ENCODE measurements at regions not wholly inside any gene's neighbourhood (a gene's known extent, or its start where the extent isn't known, plus 50 kb on each side); places are given as distances from the start of the nearest gene placed in this dataset.

GRCh38 chr20:19850198-19850533 lies 92.1 kb downstream of the RIN2 start:
- Histone ChIP-seq H3K36me3 (no peaks in the 10 kb centered on the region), H3K9me3 (no peaks in the 10 kb centered on the region), H3K27ac (peak overlapping the region; percentile 68 to 81), H3K4me3 (peak overlapping the region in 1 of 2 donors; percentile 28), H3K27me3 (no peaks in the 10 kb centered on the region), H3K4me1 (peaks cover 0 to 14% of the 10 kb centered on the region in 2 donors)
- intact Hi-C loops (cut with DNase I), result no loop called here
- TF ChIP-seq, protein P1, sequence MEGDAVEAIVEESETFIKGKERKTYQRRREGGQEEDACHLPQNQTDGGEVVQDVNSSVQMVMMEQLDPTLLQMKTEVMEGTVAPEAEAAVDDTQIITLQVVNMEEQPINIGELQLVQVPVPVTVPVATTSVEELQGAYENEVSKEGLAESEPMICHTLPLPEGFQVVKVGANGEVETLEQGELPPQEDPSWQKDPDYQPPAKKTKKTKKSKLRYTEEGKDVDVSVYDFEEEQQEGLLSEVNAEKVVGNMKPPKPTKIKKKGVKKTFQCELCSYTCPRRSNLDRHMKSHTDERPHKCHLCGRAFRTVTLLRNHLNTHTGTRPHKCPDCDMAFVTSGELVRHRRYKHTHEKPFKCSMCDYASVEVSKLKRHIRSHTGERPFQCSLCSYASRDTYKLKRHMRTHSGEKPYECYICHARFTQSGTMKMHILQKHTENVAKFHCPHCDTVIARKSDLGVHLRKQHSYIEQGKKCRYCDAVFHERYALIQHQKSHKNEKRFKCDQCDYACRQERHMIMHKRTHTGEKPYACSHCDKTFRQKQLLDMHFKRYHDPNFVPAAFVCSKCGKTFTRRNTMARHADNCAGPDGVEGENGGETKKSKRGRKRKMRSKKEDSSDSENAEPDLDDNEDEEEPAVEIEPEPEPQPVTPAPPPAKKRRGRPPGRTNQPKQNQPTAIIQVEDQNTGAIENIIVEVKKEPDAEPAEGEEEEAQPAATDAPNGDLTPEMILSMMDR (IDR thresholded peaks at IDR 0.05), result no peak
- no peak for DNase-seq (ENCODE audit: low spot score in 2 of 2)

DNA sequence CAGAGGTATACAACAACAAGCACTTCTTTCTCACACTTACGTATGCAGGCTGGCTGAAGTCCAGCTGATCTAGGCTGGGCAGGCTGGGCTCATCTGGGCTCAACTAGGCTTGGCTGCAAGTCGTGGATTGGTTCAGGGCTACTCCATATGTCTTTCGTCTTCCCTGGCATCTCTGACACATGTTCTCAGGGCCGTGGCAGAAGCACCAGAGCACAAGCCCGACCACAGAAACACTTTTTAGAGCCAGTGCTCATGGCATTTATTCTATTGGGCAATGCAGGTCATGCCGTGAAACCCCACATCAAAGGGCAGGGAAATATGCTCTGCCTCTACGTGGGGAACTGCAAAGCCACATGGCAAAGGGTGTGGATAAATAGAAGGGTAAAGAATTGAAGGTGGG lies 93.8 kb downstream of the RIN2 start:
- H3K36me3 ChIP-seq, result no peaks in the 10 kb centered on the region
- no peak overlapping the region for H3K27ac ChIP-seq
- intact Hi-C loops (cut with DNase I), result no loop called here
- H3K4me3 ChIP-seq, result no peak overlapping the region
- TF ChIP-seq, protein P1 (IDR thresholded peaks at IDR 0.05), result no peak
- no peaks in the 10 kb centered on the region for H3K9me3 ChIP-seq
- peaks cover 0 to 14% of the 10 kb centered on the region in 2 donors for H3K4me1 ChIP-seq
- H3K27me3 ChIP-seq, result no peaks in the 10 kb centered on the region
- no peak for DNase-seq (ENCODE audit: low spot score in 2 of 2)

DNA sequence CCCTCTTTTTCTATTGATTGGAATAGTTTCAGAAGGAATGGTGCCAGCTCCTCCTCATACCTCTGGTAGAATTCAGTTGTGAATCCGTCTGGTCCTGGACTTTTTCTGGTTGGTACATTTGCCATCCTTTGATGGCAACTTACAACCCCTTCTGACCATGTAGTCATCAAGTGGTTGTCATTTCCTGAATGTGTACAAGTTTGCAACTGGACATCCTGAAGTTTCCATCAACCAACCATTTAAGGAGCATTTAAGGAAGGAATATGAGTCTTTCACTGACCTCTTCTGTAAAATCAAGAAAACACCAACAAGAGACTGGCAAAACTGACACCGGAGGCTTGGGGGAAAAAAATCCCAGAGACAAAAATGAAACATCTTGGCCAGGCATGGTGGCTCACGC lies 97.4 kb downstream of the RIN2 start:
- Histone ChIP-seq H3K4me1 (peaks cover 0 to 1% of the 10 kb centered on the region in 2 donors), H3K36me3 (no peaks in the 10 kb centered on the region), H3K9me3 (no peaks in the 10 kb centered on the region), H3K27ac (no peak overlapping the region), H3K4me3 (no peak overlapping the region), H3K27me3 (no peaks in the 10 kb centered on the region)
- no peak for DNase-seq (ENCODE audit: low spot score in 2 of 2)
- TF ChIP-seq, protein P1 (IDR thresholded peaks at IDR 0.05), result no peak
- intact Hi-C loops (cut with DNase I), result no loop called here

- Histone ChIP-seq H3K4me3 (no peak overlapping the region), H3K4me1 (no peaks in the 10 kb centered on the region), H3K9me3 (no peaks in the 10 kb centered on the region), H3K36me3 (no peaks in the 10 kb centered on the region), H3K27me3 (no peaks in the 10 kb centered on the region), H3K27ac (no peak overlapping the region)
- intact Hi-C loops (cut with DNase I), result no loop called here
- TF ChIP-seq, protein P1 (IDR thresholded peaks at IDR 0.05), result no peak
- no peak for DNase-seq (ENCODE audit: low spot score in 2 of 2)
Measured at GRCh38 chr20:19858466-19859371, 100.7 kb downstream of the RIN2 start.

GRCh38 chr20:19859444-19859843 lies 101.4 kb downstream of the RIN2 start:
- Histone ChIP-seq H3K27me3 (no peaks in the 10 kb centered on the region), H3K4me3 (no peak overlapping the region), H3K9me3 (no peaks in the 10 kb centered on the region), H3K36me3 (no peaks in the 10 kb centered on the region), H3K4me1 (no peaks in the 10 kb centered on the region), H3K27ac (no peak overlapping the region)
- TF ChIP-seq, protein P1 (IDR thresholded peaks at IDR 0.05), result no peak
- no peak for DNase-seq (ENCODE audit: low spot score in 2 of 2)
- intact Hi-C loops (cut with DNase I), result no loop called here
